Mesenchymal stem cell (in vitro differentiated cells and primary cell): ENCODE measurements at regions not wholly inside any gene's neighbourhood (a gene's known extent, or its start where the extent isn't known, plus 50 kb on each side); places are given as distances from the start of the nearest gene placed in this dataset.

ENCODE experiments used
- DNase-seq: peaks from one replicate; pipeline ENCODE4 v3.0.0-alpha.2; 2013
- H2AFZ ChIP-seq: one replicate; pipeline ENCODE4 v1.6.1; 2013; ENCODE audit warnings: low read depth, mild to moderate bottlenecking, control low read depth, inconsistent platforms, low read length, moderate library complexity
- H2AK5ac ChIP-seq: 2 replicates; pipeline ENCODE4 v1.6.1; 2013; ENCODE audit warnings: low read length, moderate library complexity, mild to moderate bottlenecking, inconsistent platforms; ENCODE audit not compliant: severe bottlenecking
- H2BK120ac ChIP-seq: one replicate; pipeline ENCODE4 v1.6.1; 2013; ENCODE audit warnings: low read depth, mild to moderate bottlenecking, inconsistent platforms, low read length, moderate library complexity
- H2BK12ac ChIP-seq, 2 experiments: one replicate each; pipeline ENCODE4 v1.6.1; 2013; ENCODE audit warnings: inconsistent platforms in 2 of 2, low read length in 2 of 2, mild to moderate bottlenecking in 2 of 2, moderate library complexity in 2 of 2, control low read depth in 1 of 2
- H2BK15ac ChIP-seq: one replicate; pipeline ENCODE4 v1.6.1; 2013; ENCODE audit warnings: mild to moderate bottlenecking, low read depth, inconsistent platforms; ENCODE audit not compliant: poor library complexity, severe bottlenecking
- H2BK5ac ChIP-seq: 2 replicates; pipeline ENCODE4 v1.6.1; 2013; ENCODE audit warnings: low read depth, mild to moderate bottlenecking, low read length, control low read depth, inconsistent platforms; ENCODE audit not compliant: poor library complexity, severe bottlenecking
- H3K14ac ChIP-seq, 2 experiments: one replicate each; pipeline ENCODE4 v1.6.1; 2013; ENCODE audit warnings: inconsistent platforms in 2 of 2, low read length in 2 of 2, control low read depth in 1 of 2, mild to moderate bottlenecking in 1 of 2, moderate library complexity in 1 of 2
- H3K18ac ChIP-seq, 2 experiments: one replicate each; pipeline ENCODE4 v1.6.1; 2013; ENCODE audit warnings: inconsistent platforms in 2 of 2, low read length in 2 of 2, control low read depth in 1 of 2, low read depth in 1 of 2, mild to moderate bottlenecking in 1 of 2
- H3K23ac ChIP-seq, 2 experiments: one replicate each; pipeline ENCODE4 v1.6.1; 2013; ENCODE audit warnings: inconsistent platforms in 2 of 2, low read length in 2 of 2, mild to moderate bottlenecking in 2 of 2, moderate library complexity in 2 of 2, control low read depth in 1 of 2
- H3K27ac ChIP-seq: 2 replicates; pipeline ENCODE4 v1.5.1; 2013; ENCODE audit warnings: mild to moderate bottlenecking, moderate library complexity, low read length, control low read depth, inconsistent platforms; ENCODE audit not compliant: poor library complexity, severe bottlenecking
- H3K27me3 ChIP-seq, 2 experiments: 2 replicates each; pipeline versions ENCODE4 v1.6.1 to v1.7.0; 2013; ENCODE audit warnings: low read length in 2 of 2, mild to moderate bottlenecking in 2 of 2, moderate library complexity in 2 of 2, control low read depth in 1 of 2, inconsistent platforms in 1 of 2; ENCODE audit not compliant: control insufficient read depth in 1 of 2, insufficient read depth in 1 of 2
- H3K36me3 ChIP-seq, 2 experiments: 2 replicates each; pipeline versions ENCODE4 v1.6.1 to v1.7.0; 2013; ENCODE audit warnings: low read length in 2 of 2, control low read depth in 1 of 2, inconsistent platforms in 1 of 2, low read depth in 1 of 2, mild to moderate bottlenecking in 1 of 2; ENCODE audit not compliant: insufficient read depth in 2 of 2, control insufficient read depth in 1 of 2
- H3K4ac ChIP-seq, 2 experiments: one replicate each; pipeline ENCODE4 v1.6.1; 2013; ENCODE audit warnings: inconsistent platforms in 2 of 2, low read length in 2 of 2, mild to moderate bottlenecking in 2 of 2, moderate library complexity in 2 of 2, control low read depth in 1 of 2, low read depth in 1 of 2
- H3K4me1 ChIP-seq: 2 replicates; pipeline ENCODE4 v1.6.1; 2013; ENCODE audit warnings: low read depth, low read length, control low read depth; ENCODE audit not compliant: control insufficient read depth, insufficient read depth
- H3K4me2 ChIP-seq: 2 replicates; pipeline ENCODE4 v1.6.1; 2013; ENCODE audit warnings: low read length, mild to moderate bottlenecking, inconsistent platforms; ENCODE audit not compliant: poor library complexity, severe bottlenecking
- H3K4me3 ChIP-seq, 2 experiments: 2 replicates each; pipeline versions ENCODE4 v1.5.1 to v1.7.0; 2013; ENCODE audit warnings: low read length in 2 of 2, mild to moderate bottlenecking in 2 of 2, control low read depth in 1 of 2, low read depth in 1 of 2; ENCODE audit not compliant: insufficient read depth in 1 of 2
- H3K79me1 ChIP-seq: replicated peaks from 2 replicates; pipeline ENCODE4 v1.6.1; 2013; ENCODE audit warnings: mild to moderate bottlenecking, control low read depth, low read length, inconsistent platforms; ENCODE audit not compliant: poor library complexity, severe bottlenecking
- H3K9ac ChIP-seq: 2 replicates; pipeline ENCODE4 v1.7.0; 2013; ENCODE audit warnings: mild to moderate bottlenecking, low read length, moderate library complexity
- H3K9me3 ChIP-seq: 2 replicates; pipeline ENCODE4 v1.7.0; 2013; ENCODE audit warnings: mild to moderate bottlenecking, low read length; ENCODE audit not compliant: control insufficient read depth
- H4K8ac ChIP-seq: one replicate; pipeline ENCODE4 v1.6.1; 2013; ENCODE audit warnings: inconsistent platforms, mild to moderate bottlenecking, low read length, moderate library complexity
- H4K91ac ChIP-seq: one replicate; pipeline ENCODE4 v1.6.1; 2013; ENCODE audit warnings: mild to moderate bottlenecking, low read length, inconsistent platforms
- WGBS: methylation state at CpG from one replicate; pipeline ENCODE4 v1.1.7; 2013; ENCODE audit warnings: mixed read lengths; 5-methylcytosine and 5-hydroxymethylcytosine counted together

- H3K18ac ChIP-seq, result no peak overlapping the region
- H2BK120ac ChIP-seq, result no peak overlapping the region
- H3K9ac ChIP-seq, result no peak overlapping the region
- H4K91ac ChIP-seq, result no peak overlapping the region
- no peak overlapping the region for H2BK12ac ChIP-seq
- DNase-seq, result no peak
- H3K4ac ChIP-seq, result no peak overlapping the region
- H2BK5ac ChIP-seq, result no peak overlapping the region
- H4K8ac ChIP-seq, result no peak overlapping the region
- no peak overlapping the region for H3K27ac ChIP-seq
- no peak overlapping the region for H2AFZ ChIP-seq
- H3K14ac ChIP-seq, result no peak overlapping the region
- H3K23ac ChIP-seq, result no peak overlapping the region
- H2BK15ac ChIP-seq, result no peak overlapping the region
- no peak overlapping the region for H2AK5ac ChIP-seq
- no peaks in the 10 kb centered on the region for H3K79me1 ChIP-seq
- H3K4me3 ChIP-seq, result no peak overlapping the region
- H3K36me3 ChIP-seq, result no peaks in the 10 kb centered on the region
- no peaks in the 10 kb centered on the region for H3K4me1 ChIP-seq
- WGBS, result 59% methylated on average over 4 of the region's 7 CpGs
- peaks cover 0 to 5% of the 10 kb centered on the region in 2 experiments for H3K27me3 ChIP-seq
- H3K4me2 ChIP-seq, result no peak overlapping the region
- H3K9me3 ChIP-seq, result peaks cover 10% of the 10 kb centered on the region
Measured at GRCh38 chr11:116615211-116615865, 157.4 kb downstream of the BUD13 start.

GRCh38 chr11:116614306-116615210 lies 158.2 kb downstream of the BUD13 start:
- no peak overlapping the region for H3K23ac ChIP-seq
- peaks cover 0 to 6% of the 10 kb centered on the region in 2 experiments for H3K27me3 ChIP-seq
- WGBS, result 70% methylated on average over 11 of the region's 11 CpGs
- H2AK5ac ChIP-seq, result no peak overlapping the region
- H3K18ac ChIP-seq, result no peak overlapping the region
- H3K9me3 ChIP-seq, result peaks cover 10% of the 10 kb centered on the region
- H3K4me1 ChIP-seq, result no peaks in the 10 kb centered on the region
- H2BK5ac ChIP-seq, result no peak overlapping the region
- no peak overlapping the region for H3K9ac ChIP-seq
- H4K91ac ChIP-seq, result no peak overlapping the region
- H2BK120ac ChIP-seq, result no peak overlapping the region
- H3K79me1 ChIP-seq, result no peaks in the 10 kb centered on the region
- H2AFZ ChIP-seq, result no peak overlapping the region
- H3K4me3 ChIP-seq, result no peak overlapping the region
- no peak overlapping the region for H2BK12ac ChIP-seq
- H2BK15ac ChIP-seq, result no peak overlapping the region
- no peak overlapping the region for H3K14ac ChIP-seq
- H3K36me3 ChIP-seq, result no peaks in the 10 kb centered on the region
- no peak overlapping the region for H3K4me2 ChIP-seq
- no peak for DNase-seq
- H4K8ac ChIP-seq, result no peak overlapping the region
- no peak overlapping the region for H3K27ac ChIP-seq
- H3K4ac ChIP-seq, result no peak overlapping the region

DNA sequence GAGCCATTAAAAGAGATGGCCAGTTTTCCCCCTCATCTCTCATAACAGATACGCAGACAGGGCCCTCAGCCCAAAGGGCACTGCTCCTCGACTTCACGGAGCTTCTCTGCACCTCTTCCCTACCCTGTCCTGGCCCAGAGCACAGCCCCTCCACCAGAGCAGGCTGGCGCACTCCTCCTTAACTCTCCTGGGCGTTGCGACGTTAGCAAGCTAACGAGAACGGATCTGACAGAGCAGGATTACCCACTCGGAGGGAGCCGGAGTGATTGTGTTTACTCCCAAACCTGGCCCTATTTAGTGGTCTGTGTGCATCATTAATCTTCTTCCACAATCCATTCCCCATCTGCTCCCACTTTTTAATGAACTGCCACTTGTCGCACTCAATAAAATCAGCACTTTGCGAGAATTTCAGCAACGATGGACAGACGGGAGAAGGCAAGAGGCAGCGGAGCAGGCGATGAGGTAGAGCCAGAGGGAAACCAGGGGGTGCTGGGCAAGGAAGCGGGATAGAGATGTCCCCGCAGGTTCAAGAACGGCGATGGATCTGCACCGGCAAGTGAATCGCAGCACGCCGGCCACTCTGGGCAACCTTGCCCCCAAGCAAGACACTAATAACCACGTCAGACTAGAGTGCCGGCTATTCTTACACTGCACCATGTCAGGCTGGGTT lies 159.4 kb downstream of the BUD13 start:
- 87% methylated on average over 27 of the region's 27 CpGs for WGBS

More for the DNA sequence above, 159.4 kb downstream of the BUD13 start:
- no peak overlapping the region for H4K8ac ChIP-seq
- no peak overlapping the region for H2AK5ac ChIP-seq
- H3K27ac ChIP-seq, result no peak overlapping the region
- H3K4me2 ChIP-seq, result no peak overlapping the region
- H3K4ac ChIP-seq, result no peak overlapping the region
- no peak overlapping the region for H3K23ac ChIP-seq
- no peak for DNase-seq
- H3K4me1 ChIP-seq, result no peaks in the 10 kb centered on the region
- H2BK15ac ChIP-seq, result no peak overlapping the region
- H3K27me3 ChIP-seq, result peaks cover 0 to 6% of the 10 kb centered on the region in 2 experiments
- no peak overlapping the region for H3K14ac ChIP-seq
- H3K4me3 ChIP-seq, result no peak overlapping the region
- H3K9me3 ChIP-seq, result peaks cover 10% of the 10 kb centered on the region
- no peak overlapping the region for H2BK12ac ChIP-seq
- no peak overlapping the region for H2BK5ac ChIP-seq
- no peak overlapping the region for H3K9ac ChIP-seq
- H3K18ac ChIP-seq, result no peak overlapping the region
- no peak overlapping the region for H2AFZ ChIP-seq
- H2BK120ac ChIP-seq, result no peak overlapping the region
- H4K91ac ChIP-seq, result no peak overlapping the region
- H3K36me3 ChIP-seq, result no peaks in the 10 kb centered on the region
- no peaks in the 10 kb centered on the region for H3K79me1 ChIP-seq
